GM12878 (cell line): ENCODE measurements at regions not wholly inside any gene's neighbourhood (a gene's known extent, or its start where the extent isn't known, plus 50 kb on each side); places are given as distances from the start of the nearest gene placed in this dataset.

ENCODE experiments used
- ATF3 ChIP-seq: IDR thresholded peaks from 2 replicates; pipeline ENCODE4 v1.6.1; 2011; ENCODE audit warnings: low read depth, mild to moderate bottlenecking, low read length, moderate library complexity, borderline replicate concordance; ENCODE audit errors: extremely low read depth
- CTCF ChIP-seq, 3 experiments: IDR thresholded peaks in 2 of 3; conservative IDR thresholded peaks in 1 of 3; 2 replicates each; pipeline ENCODE4 v1.5.1; 2011; ENCODE audit warnings: low read depth in 3 of 3, low read length in 3 of 3, mild to moderate bottlenecking in 3 of 3, control low read depth in 2 of 3, moderate library complexity in 2 of 3, inconsistent platforms in 1 of 3, mixed read lengths in 1 of 3; ENCODE audit not compliant: control insufficient read depth in 2 of 3, insufficient read depth in 1 of 3; ENCODE audit errors: extremely low read depth in 1 of 3
- HDAC2 ChIP-seq: fragments of 200-600 bp; sonication (generic); IDR thresholded peaks from 2 replicates; pipeline ENCODE4 v1.6.1; 2017
- NFIC ChIP-seq: IDR thresholded peaks from 2 replicates; pipeline ENCODE4 v1.6.1; 2012; ENCODE audit warnings: low read depth, mild to moderate bottlenecking, inconsistent platforms, low read length, moderate library complexity
- RAD21 ChIP-seq: IDR thresholded peaks from 2 replicates; pipeline ENCODE4 v1.6.1; 2011; ENCODE audit warnings: mild to moderate bottlenecking, low read depth, low read length, moderate library complexity; ENCODE audit not compliant: insufficient read depth
- RFX5 ChIP-seq: IDR thresholded peaks from 2 replicates; pipeline ENCODE4 v1.6.1; 2011; ENCODE audit warnings: low read depth, low read length, improper control_type of control experiment
- SIN3A ChIP-seq: IDR thresholded peaks from 2 replicates; pipeline ENCODE4 v1.6.1; 2012; ENCODE audit warnings: low read depth, low read length, improper control_type of control experiment
- TCF7 ChIP-seq: IDR thresholded peaks from 2 replicates; pipeline ENCODE4 v1.6.1; 2014; ENCODE audit warnings: antibody characterized with exemption, borderline replicate concordance
- YBX1 ChIP-seq: fragments of 450-650 bp; IDR thresholded peaks from 2 replicates; pipeline ENCODE4 v1.6.1; 2016; ENCODE audit warnings: antibody characterized with exemption
- ZBED1 ChIP-seq: IDR thresholded peaks from 2 replicates; pipeline ENCODE4 v1.6.1; 2016; ENCODE audit warnings: borderline replicate concordance
- ZNF592 ChIP-seq: fragments of 450-650 bp; IDR thresholded peaks from 2 replicates; pipeline ENCODE4 v1.6.1; 2017; ENCODE audit warnings: mild to moderate bottlenecking, moderate library complexity

- TF ChIP-seq NFIC (no peak), ZBED1 (no peak), ZNF592 (no peak), ATF3 (no peak), RAD21 (no peak), RFX5 (no peak), CTCF (IDR thresholded peaks at IDR 0.05 in 2 of 3, conservative IDR thresholded peaks at IDR 0.05 in 1 of 3; ENCODE audit: control insufficient read depth in 2 of 3, extremely low read depth in 1 of 3, insufficient read depth in 1 of 3, low read depth in 3 of 3, low read length in 3 of 3) (no peak), TCF7 (no peak), SIN3A (no peak), YBX1 (no peak), HDAC2 (no peak)
Observed at GRCh38 chrX:39458779-39459178, 639.0 kb downstream of the BCOR start.
